OCI-LY7 (cell line): ENCODE measurements at regions not wholly inside any gene's neighbourhood (a gene's known extent, or its start where the extent isn't known, plus 50 kb on each side); places are given as distances from the start of the nearest gene placed in this dataset.
"Not testable (repeated sequence)": the region's sequence is repeated elsewhere in the genome, so short reads cannot be mapped to it uniquely, and the experiment has no call there.

ENCODE experiments used
- EZH2phosphoT487 ChIP-seq: fragments of 200-600 bp; sonication (generic); IDR thresholded peaks from 2 replicates; pipeline ENCODE4 v1.6.1; 2018; ENCODE audit warnings: low read depth, borderline replicate concordance, mild to moderate bottlenecking, mixed run types, antibody characterized with exemption, low read length, moderate library complexity, mixed read lengths
- TF ChIP-seq, protein P1 (sequence below): fragments of 200-600 bp; sonication (generic); conservative IDR thresholded peaks from 2 replicates; pipeline ENCODE4 v1.5.1; 2014; ENCODE audit warnings: mild to moderate bottlenecking, antibody characterized with exemption, low read length, moderate library complexity, mixed read lengths

DNA sequence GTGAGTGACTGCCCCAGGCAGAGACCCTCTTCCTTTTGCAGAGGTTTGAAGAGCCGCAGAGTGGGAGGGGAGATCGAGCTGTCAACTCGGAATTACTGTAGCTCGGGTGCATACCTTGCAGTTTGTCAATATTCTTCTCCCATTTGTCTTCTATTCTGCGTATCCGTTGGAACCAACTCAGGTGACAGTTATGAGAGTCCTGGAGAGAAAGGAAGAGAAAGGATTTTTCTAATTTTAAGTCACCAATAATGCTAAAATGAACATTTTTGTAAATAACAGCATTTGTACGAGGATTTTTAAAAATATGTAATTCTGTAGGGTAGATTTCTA lies 1393.4 kb downstream of the CDH12 start:
- TF ChIP-seq, protein P1, sequence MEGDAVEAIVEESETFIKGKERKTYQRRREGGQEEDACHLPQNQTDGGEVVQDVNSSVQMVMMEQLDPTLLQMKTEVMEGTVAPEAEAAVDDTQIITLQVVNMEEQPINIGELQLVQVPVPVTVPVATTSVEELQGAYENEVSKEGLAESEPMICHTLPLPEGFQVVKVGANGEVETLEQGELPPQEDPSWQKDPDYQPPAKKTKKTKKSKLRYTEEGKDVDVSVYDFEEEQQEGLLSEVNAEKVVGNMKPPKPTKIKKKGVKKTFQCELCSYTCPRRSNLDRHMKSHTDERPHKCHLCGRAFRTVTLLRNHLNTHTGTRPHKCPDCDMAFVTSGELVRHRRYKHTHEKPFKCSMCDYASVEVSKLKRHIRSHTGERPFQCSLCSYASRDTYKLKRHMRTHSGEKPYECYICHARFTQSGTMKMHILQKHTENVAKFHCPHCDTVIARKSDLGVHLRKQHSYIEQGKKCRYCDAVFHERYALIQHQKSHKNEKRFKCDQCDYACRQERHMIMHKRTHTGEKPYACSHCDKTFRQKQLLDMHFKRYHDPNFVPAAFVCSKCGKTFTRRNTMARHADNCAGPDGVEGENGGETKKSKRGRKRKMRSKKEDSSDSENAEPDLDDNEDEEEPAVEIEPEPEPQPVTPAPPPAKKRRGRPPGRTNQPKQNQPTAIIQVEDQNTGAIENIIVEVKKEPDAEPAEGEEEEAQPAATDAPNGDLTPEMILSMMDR: not testable (repeated sequence)
- not testable (repeated sequence) for TF ChIP-seq EZH2phosphoT487
